IMR-90 (cell line): ENCODE measurements at regions not wholly inside any gene's neighbourhood (a gene's known extent, or its start where the extent isn't known, plus 50 kb on each side); places are given as distances from the start of the nearest gene placed in this dataset.
A peak's percentile ranks its signal among the peaks of the same experiment; 100 is the strongest.

ENCODE experiments used
- ATAC-seq: fragments of 200-7000 bp; cut with Tn5 transposase; 2 replicates; pipeline ENCODE4 v1.9.1; 2020; ENCODE audit warnings: low read depth, mild to moderate bottlenecking, moderate library complexity
- BruUV-seq: library from RNA; stranded (reverse); fragments of 400-500 nt; replicated peaks from 2 replicates; lab custom pipeline; 2021; lab: Mats Ljungman, UMichigan
- CTCF ChIA-PET: fragments of 300-600 bp; formaldehyde crosslinking; extraction: SDS; loops from one replicate; lab custom pipeline; 2021; ENCODE audit warnings: antibody characterized with exemption; lab: Yijun Ruan, JAX
- POLR2A ChIA-PET: fragments of 300-600 bp; sonication (Branson Sonifier 250); formaldehyde crosslinking; loops from one replicate; lab custom pipeline; 2022; ENCODE audit warnings: antibody characterized with exemption; ENCODE audit not compliant: unreplicated experiment; lab: Charles Lee
- DNase-seq: peaks from one replicate; pipeline ENCODE4 v3.0.0; 2013
- H2AFZ ChIP-seq: replicated peaks from 2 replicates; pipeline ENCODE3; 2013; ENCODE audit warnings: low read length, mild to moderate bottlenecking; ENCODE audit not compliant: poor library complexity
- H2AK5ac ChIP-seq: 2 replicates; pipeline ENCODE4 v1.6.1; 2013; ENCODE audit warnings: low read depth, low read length, inconsistent platforms
- H2AK9ac ChIP-seq: replicated peaks from 2 replicates; pipeline ENCODE3; 2013; ENCODE audit warnings: mild to moderate bottlenecking, low read depth, low read length, moderate library complexity; ENCODE audit not compliant: poor library complexity
- H2BK120ac ChIP-seq: 2 replicates; pipeline ENCODE4 v1.6.1; 2013; ENCODE audit warnings: low read depth, low read length, inconsistent platforms
- H2BK15ac ChIP-seq: 3 replicates; pipeline ENCODE4 v1.6.1; 2013; ENCODE audit warnings: low read depth, low read length, inconsistent platforms
- H2BK20ac ChIP-seq: 2 replicates; pipeline ENCODE4 v1.6.1; 2013; ENCODE audit warnings: low read depth, mild to moderate bottlenecking, inconsistent platforms, low read length, moderate library complexity
- H2BK5ac ChIP-seq: 2 replicates; pipeline ENCODE4 v1.6.1; 2013; ENCODE audit warnings: mild to moderate bottlenecking, low read depth, low read length, inconsistent platforms; ENCODE audit not compliant: poor library complexity, severe bottlenecking
- H3K14ac ChIP-seq: replicated peaks from 2 replicates; pipeline ENCODE4 v1.6.1; 2013; ENCODE audit warnings: low read depth, low read length, inconsistent platforms
- H3K18ac ChIP-seq: 2 replicates; pipeline ENCODE4 v1.6.1; 2013; ENCODE audit warnings: low read depth, low read length, control low read depth
- H3K23ac ChIP-seq: 2 replicates; pipeline ENCODE4 v1.6.1; 2013; ENCODE audit warnings: low read depth, low read length, inconsistent platforms
- H3K27ac ChIP-seq: 2 replicates; pipeline ENCODE4 v1.5.1; 2013; ENCODE audit warnings: mild to moderate bottlenecking, control low read depth, low read length; ENCODE audit not compliant: insufficient read depth
- H3K27me3 ChIP-seq: 2 replicates; pipeline ENCODE4 v1.6.1; 2013; ENCODE audit warnings: low read length; ENCODE audit not compliant: control insufficient read depth, insufficient read depth
- H3K36me3 ChIP-seq: 2 replicates; pipeline ENCODE4 v1.6.1; 2013; ENCODE audit warnings: low read length, mixed read lengths; ENCODE audit not compliant: control insufficient read depth, insufficient read depth
- H3K4ac ChIP-seq: 2 replicates; pipeline ENCODE4 v1.6.1; 2013; ENCODE audit warnings: low read depth, low read length, inconsistent platforms
- H3K4me1 ChIP-seq: 2 replicates; pipeline ENCODE4 v1.6.1; 2013; ENCODE audit warnings: low read length, mixed read lengths; ENCODE audit not compliant: control insufficient read depth, insufficient read depth
- H3K4me2 ChIP-seq: 2 replicates; pipeline ENCODE4 v1.6.1; 2013; ENCODE audit warnings: low read depth, mild to moderate bottlenecking, control low read depth, low read length, moderate library complexity
- H3K4me3 ChIP-seq: 2 replicates; pipeline ENCODE4 v1.5.1; 2013; ENCODE audit warnings: low read depth, mild to moderate bottlenecking, control low read depth, low read length, moderate library complexity; ENCODE audit not compliant: insufficient read depth
- H3K56ac ChIP-seq: 2 replicates; pipeline ENCODE4 v1.6.1; 2013; ENCODE audit warnings: low read length, inconsistent platforms; ENCODE audit not compliant: insufficient read depth; ENCODE audit errors: extremely low read depth
- H3K79me1 ChIP-seq, 2 experiments: 2 replicates each; pipeline ENCODE4 v1.6.1; 2013; ENCODE audit warnings: low read length in 2 of 2, inconsistent platforms in 1 of 2, low read depth in 1 of 2
- H3K9ac ChIP-seq: 2 replicates; pipeline ENCODE4 v1.6.1; 2013; ENCODE audit warnings: low read depth, low read length, control low read depth
- H3K9me1 ChIP-seq: 2 replicates; pipeline ENCODE4 v1.6.1; 2013; ENCODE audit warnings: low read length, inconsistent platforms; ENCODE audit not compliant: insufficient read depth
- H3K9me3 ChIP-seq: 2 replicates; pipeline ENCODE4 v1.6.1; 2013; ENCODE audit warnings: low read length; ENCODE audit not compliant: control insufficient read depth, insufficient read depth
- H4K20me1 ChIP-seq: 2 replicates; pipeline ENCODE4 v1.6.1; 2013; ENCODE audit warnings: low read length, inconsistent platforms; ENCODE audit not compliant: insufficient read depth
- H4K5ac ChIP-seq: 2 replicates; pipeline ENCODE4 v1.6.1; 2013; ENCODE audit warnings: mild to moderate bottlenecking, low read depth, low read length, control low read depth
- H4K8ac ChIP-seq, 2 experiments: 2 replicates each; pipeline ENCODE4 v1.6.1; 2013; ENCODE audit warnings: low read depth in 2 of 2, low read length in 2 of 2, control low read depth in 1 of 2, inconsistent platforms in 1 of 2
- H4K91ac ChIP-seq: 2 replicates; pipeline ENCODE4 v1.6.1; 2013; ENCODE audit warnings: low read depth, low read length, inconsistent platforms; ENCODE audit not compliant: insufficient read depth
- CEBPB ChIP-seq: IDR thresholded peaks from 2 replicates; pipeline ENCODE4 v1.6.1; 2012; ENCODE audit warnings: low read depth, low read length, improper control_type of control experiment
- WGBS, 2 experiments: methylation state at CpG; one replicate each; pipeline versions ENCODE4 v1.1.5 to v1.1.7; 2013; ENCODE audit warnings: missing lambda C conversion rate in 2 of 2; ENCODE audit not compliant: insufficient read length in 1 of 2; ENCODE audit errors: extremely low coverage in 2 of 2; 5-methylcytosine and 5-hydroxymethylcytosine counted together
- dilution Hi-C: fragments of 300-500 bp; cut with HindIII; formaldehyde crosslinking; loops from one replicate; pipeline ENCODE4 v1.14.3; 2018; ENCODE audit warnings: low sequenced_read_pairs; ENCODE audit not compliant: unreplicated experiment
- in situ Hi-C: fragments of 300-500 bp; cut with MboI; formaldehyde crosslinking; loops from 3 replicates; pipeline ENCODE4 v1.14.3; 2019; ENCODE audit warnings: low sequenced_read_pairs, inconsistent platforms, mixed read lengths
- intact Hi-C: fragments of 100-400 bp; cut with micrococcal nuclease; formaldehyde crosslinking; loops from 2 replicates; pipeline ENCODE4 v1.10.0; 2022
- TF ChIP-seq, protein P1 (sequence below): conservative IDR thresholded peaks from 2 replicates; pipeline ENCODE4 v1.5.1; 2012; ENCODE audit warnings: mild to moderate bottlenecking, low read depth, low read length, improper control_type of control experiment

DNA sequence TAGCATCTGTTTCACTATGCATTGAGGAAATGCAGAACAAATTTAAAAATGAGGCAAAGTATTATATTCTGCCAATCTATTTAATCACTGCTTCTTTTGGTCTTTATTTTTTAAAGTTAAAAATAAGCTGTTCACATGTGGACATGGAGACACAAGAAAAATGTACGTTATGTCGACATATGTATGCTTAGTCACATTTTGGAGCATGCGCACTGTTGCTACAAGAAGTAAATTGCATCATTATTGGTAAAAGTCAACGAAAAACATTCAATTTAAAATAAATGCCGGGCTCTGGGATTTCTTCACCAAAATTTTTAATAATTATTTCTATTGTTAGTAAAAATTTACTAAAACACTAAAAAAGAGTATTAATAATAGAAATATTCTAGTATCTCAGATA is 876.3 kb upstream of the CTNND2 start:
- no peak overlapping the region for H2BK5ac ChIP-seq
- H3K4me2 ChIP-seq = no peak overlapping the region
- H4K8ac ChIP-seq = no peak overlapping the region
- ATAC-seq (no peak), DNase-seq (no peak)
- H3K9ac ChIP-seq = no peak overlapping the region
- H2AK5ac ChIP-seq = no peak overlapping the region
- no TSS peak for BruUV-seq
- TF ChIP-seq, protein P1, sequence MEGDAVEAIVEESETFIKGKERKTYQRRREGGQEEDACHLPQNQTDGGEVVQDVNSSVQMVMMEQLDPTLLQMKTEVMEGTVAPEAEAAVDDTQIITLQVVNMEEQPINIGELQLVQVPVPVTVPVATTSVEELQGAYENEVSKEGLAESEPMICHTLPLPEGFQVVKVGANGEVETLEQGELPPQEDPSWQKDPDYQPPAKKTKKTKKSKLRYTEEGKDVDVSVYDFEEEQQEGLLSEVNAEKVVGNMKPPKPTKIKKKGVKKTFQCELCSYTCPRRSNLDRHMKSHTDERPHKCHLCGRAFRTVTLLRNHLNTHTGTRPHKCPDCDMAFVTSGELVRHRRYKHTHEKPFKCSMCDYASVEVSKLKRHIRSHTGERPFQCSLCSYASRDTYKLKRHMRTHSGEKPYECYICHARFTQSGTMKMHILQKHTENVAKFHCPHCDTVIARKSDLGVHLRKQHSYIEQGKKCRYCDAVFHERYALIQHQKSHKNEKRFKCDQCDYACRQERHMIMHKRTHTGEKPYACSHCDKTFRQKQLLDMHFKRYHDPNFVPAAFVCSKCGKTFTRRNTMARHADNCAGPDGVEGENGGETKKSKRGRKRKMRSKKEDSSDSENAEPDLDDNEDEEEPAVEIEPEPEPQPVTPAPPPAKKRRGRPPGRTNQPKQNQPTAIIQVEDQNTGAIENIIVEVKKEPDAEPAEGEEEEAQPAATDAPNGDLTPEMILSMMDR = no peak
- TF ChIP-seq CEBPB = 0 out of 2 replicates have a peak, but pooled peaks have one; percentile 10
- H3K27me3 ChIP-seq = no peaks in the 10 kb centered on the region
- no peak overlapping the region for H2AFZ ChIP-seq
- no peaks in the 10 kb centered on the region for H3K79me1 ChIP-seq
- no peaks in the 10 kb centered on the region for H3K4me1 ChIP-seq
- in situ Hi-C loops = no loop called here
- H3K4ac ChIP-seq = no peak overlapping the region
- H3K9me3 ChIP-seq = peaks cover 3% of the 10 kb centered on the region; the same call in 1 of the 2 replicates
- no peak overlapping the region for H3K23ac ChIP-seq
- POLR2A ChIA-PET = no interaction called here
- no peak overlapping the region for H2AK9ac ChIP-seq
- H4K5ac ChIP-seq = no peak overlapping the region
- H3K56ac ChIP-seq = no peak overlapping the region
- H4K91ac ChIP-seq = no peak overlapping the region
- no peaks in the 10 kb centered on the region for H3K36me3 ChIP-seq
- dilution Hi-C loops = no loop called here
- no peak overlapping the region for H2BK120ac ChIP-seq
- intact Hi-C loops = no loop called here
- H3K4me3 ChIP-seq = no peak overlapping the region
- no peak overlapping the region for H2BK15ac ChIP-seq
- no peak overlapping the region for H2BK20ac ChIP-seq
- H3K27ac ChIP-seq = no peak overlapping the region
- no peaks in the 10 kb centered on the region for H4K20me1 ChIP-seq
- CTCF ChIA-PET = no interaction called here
- H3K18ac ChIP-seq = no peak overlapping the region
- no CpG with 5 or more reads among the region's 5 CpGs for WGBS, 2 experiments
- no peak overlapping the region for H3K14ac ChIP-seq
- no peaks in the 10 kb centered on the region for H3K9me1 ChIP-seq
